Adrenal gland (tissue), 9 donors: ENCODE measurements at regions not wholly inside any gene's neighbourhood (a gene's known extent, or its start where the extent isn't known, plus 50 kb on each side); places are given as distances from the start of the nearest gene placed in this dataset.

ENCODE experiments used
- DNase-seq, 7 donors: peaks; one replicate each; pipeline ENCODE4 v3.0.0-alpha.2; 2019 to 2020
- H3K27ac ChIP-seq, 5 donors: fragments of 200-600 bp; sonication (generic) in 4 of 5; 1 replicate in 3 of 5; 2 replicates in 2 of 5; pipeline versions ENCODE4 v1.5.1 to v1.8.0; 2016 to 2020; ENCODE audit warnings: mild to moderate bottlenecking in 1 of 5
- H3K27me3 ChIP-seq: fragments of 200-600 bp; 2 replicates; pipeline ENCODE4 v1.8.0; 2021
- H3K36me3 ChIP-seq, 2 donors: fragments of 200-600 bp; replicated peaks in 1 of 2; 1 replicate in 1 of 2; 2 replicates in 1 of 2; pipeline versions ENCODE4 v1.5.1 to v1.8.0; 2018 to 2022
- H3K4me1 ChIP-seq, 2 donors: fragments of 200-600 bp; replicated peaks in 1 of 2; 1 replicate in 1 of 2; 2 replicates in 1 of 2; pipeline versions ENCODE4 v1.5.1 to v1.8.0; 2018 to 2021
- H3K4me3 ChIP-seq, 4 donors: fragments of 200-600 bp; sonication (generic) in 3 of 4; one replicate each; pipeline ENCODE4 v1.5.1; 2016 to 2018
- H3K9me3 ChIP-seq, 3 donors: fragments of 200-600 bp; sonication (generic) in 1 of 3; replicated peaks in 1 of 3; 1 replicate in 2 of 3; 2 replicates in 1 of 3; pipeline versions ENCODE4 v1.5.1 to v1.8.0; 2016 to 2021
- POLR2A ChIP-seq, 2 donors: fragments of 450-650 bp; IDR thresholded peaks; one replicate each; pipeline ENCODE4 v1.6.1; 2017; ENCODE audit warnings: antibody characterized with exemption in 2 of 2, mild to moderate bottlenecking in 2 of 2, moderate library complexity in 1 of 2
- WGBS, 4 donors: extraction: QIAGEN DNeasy Blood & Tissue Kit in 2 of 4; methylation state at CpG; one replicate each; pipeline versions ENCODE4 v1.1.5 to v1.1.7; 2013 to 2017; 5-methylcytosine and 5-hydroxymethylcytosine counted together
- intact Hi-C, 2 donors: fragments of 100-400 bp; cut with DNase I; formaldehyde crosslinking; loops; one replicate each; pipeline versions ENCODE4 v1.14.1 to v1.15.0; 2022 to 2023
- TF ChIP-seq, protein P1 (sequence below), 6 experiments: fragments of 450-650 bp in 4 of 6; fragments of 200-600 bp in 2 of 6; sonication (generic) in 1 of 6; IDR thresholded peaks; 1 replicate in 5 of 6; 2 replicates in 1 of 6; pipeline versions ENCODE4 v1.5.1 to v1.8.0; 2016 to 2021; ENCODE audit warnings: antibody characterized with exemption in 6 of 6, mild to moderate bottlenecking in 2 of 6, moderate library complexity in 1 of 6
- donor health status: healthy with polysubstance abuse.
- donor health status: Bipolar disorder and iron deficiency.
- donor health status: DM: yes; HTN: yes; CAD: no.
- donor health status: DM: no; HTN: no; CAD: no.
- donor health status: DM: no; HTN: no; CAD: no.

DNA sequence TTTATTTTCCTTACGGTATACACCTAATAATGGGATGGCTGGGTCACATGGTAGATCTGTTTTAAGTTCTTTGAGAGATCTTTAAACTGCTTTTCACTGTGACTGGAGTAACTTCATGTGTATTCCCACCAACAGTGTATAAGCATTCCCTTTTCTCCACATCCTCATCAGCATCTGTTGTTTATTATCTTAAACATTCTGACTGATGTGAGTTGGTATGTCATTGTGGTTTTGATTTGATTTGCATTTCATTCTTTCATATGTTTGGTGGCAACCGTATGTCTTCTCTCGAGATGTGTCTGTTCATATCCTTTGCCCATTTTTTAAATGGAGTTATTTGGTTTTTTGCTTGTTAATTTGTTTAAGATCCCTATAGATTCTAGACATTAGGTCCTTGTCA is 114.8 kb downstream of the DDX3Y start:
- Histone ChIP-seq H3K27me3 (no peaks in the 10 kb centered on the region), H3K36me3 (no peaks in the 10 kb centered on the region), H3K9me3 (no peaks in the 10 kb centered on the region), H3K4me1 (no peaks in the 10 kb centered on the region), H3K27ac (no peak overlapping the region), H3K4me3 (no peak overlapping the region)
- intact Hi-C loops, result no loop called here
- TF ChIP-seq, protein P1, sequence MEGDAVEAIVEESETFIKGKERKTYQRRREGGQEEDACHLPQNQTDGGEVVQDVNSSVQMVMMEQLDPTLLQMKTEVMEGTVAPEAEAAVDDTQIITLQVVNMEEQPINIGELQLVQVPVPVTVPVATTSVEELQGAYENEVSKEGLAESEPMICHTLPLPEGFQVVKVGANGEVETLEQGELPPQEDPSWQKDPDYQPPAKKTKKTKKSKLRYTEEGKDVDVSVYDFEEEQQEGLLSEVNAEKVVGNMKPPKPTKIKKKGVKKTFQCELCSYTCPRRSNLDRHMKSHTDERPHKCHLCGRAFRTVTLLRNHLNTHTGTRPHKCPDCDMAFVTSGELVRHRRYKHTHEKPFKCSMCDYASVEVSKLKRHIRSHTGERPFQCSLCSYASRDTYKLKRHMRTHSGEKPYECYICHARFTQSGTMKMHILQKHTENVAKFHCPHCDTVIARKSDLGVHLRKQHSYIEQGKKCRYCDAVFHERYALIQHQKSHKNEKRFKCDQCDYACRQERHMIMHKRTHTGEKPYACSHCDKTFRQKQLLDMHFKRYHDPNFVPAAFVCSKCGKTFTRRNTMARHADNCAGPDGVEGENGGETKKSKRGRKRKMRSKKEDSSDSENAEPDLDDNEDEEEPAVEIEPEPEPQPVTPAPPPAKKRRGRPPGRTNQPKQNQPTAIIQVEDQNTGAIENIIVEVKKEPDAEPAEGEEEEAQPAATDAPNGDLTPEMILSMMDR (IDR thresholded peaks at IDR 0.05), result no peak
- TF ChIP-seq POLR2A (IDR thresholded peaks at IDR 0.05), result no peak
- DNase-seq, result no peak
- 90 to 93% methylated on average over 3 of the region's 3 CpGs; no CpG with 5 or more reads in 2 of the 4 donors for WGBS, 4 donors

DNA sequence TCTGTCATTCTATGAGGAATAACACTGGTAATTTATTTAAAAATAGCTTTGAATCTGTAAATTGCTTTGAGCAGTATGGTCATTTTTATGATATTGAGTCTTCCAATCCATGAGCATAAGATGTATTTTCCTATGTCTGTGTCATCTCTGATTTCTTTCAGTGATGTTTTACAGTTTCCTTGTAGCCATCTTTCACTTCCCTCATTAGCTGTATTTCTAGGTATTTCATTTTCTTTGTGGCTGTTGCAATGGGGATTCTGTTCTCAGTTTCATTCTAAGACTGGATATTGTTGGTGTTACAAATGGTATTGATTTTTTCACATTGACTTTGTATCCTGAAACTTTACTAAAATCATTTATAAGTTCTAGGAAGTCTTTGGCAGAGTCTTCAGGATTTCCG is 116.2 kb downstream of the DDX3Y start:
- H3K27me3 ChIP-seq, result no peaks in the 10 kb centered on the region
- no peak overlapping the region for H3K4me3 ChIP-seq
- no peaks in the 10 kb centered on the region for H3K36me3 ChIP-seq
- WGBS, 4 donors, result 81 to 82% methylated on average over 1 of the region's 1 CpG; no CpG with 5 or more reads in 2 of the 4 donors
- intact Hi-C loops, result loop anchor here in 1 of 2 donors (10.0 kb wide), 1 partner anchor 64 kb away; no protein-coding TSS in a partner anchor
- H3K9me3 ChIP-seq, result no peaks in the 10 kb centered on the region
- TF ChIP-seq, protein P1 (IDR thresholded peaks at IDR 0.05), result no peak
- no peak for TF ChIP-seq POLR2A (IDR thresholded peaks at IDR 0.05)
- no peak overlapping the region for H3K27ac ChIP-seq
- H3K4me1 ChIP-seq, result no peaks in the 10 kb centered on the region
- no peak for DNase-seq

DNA sequence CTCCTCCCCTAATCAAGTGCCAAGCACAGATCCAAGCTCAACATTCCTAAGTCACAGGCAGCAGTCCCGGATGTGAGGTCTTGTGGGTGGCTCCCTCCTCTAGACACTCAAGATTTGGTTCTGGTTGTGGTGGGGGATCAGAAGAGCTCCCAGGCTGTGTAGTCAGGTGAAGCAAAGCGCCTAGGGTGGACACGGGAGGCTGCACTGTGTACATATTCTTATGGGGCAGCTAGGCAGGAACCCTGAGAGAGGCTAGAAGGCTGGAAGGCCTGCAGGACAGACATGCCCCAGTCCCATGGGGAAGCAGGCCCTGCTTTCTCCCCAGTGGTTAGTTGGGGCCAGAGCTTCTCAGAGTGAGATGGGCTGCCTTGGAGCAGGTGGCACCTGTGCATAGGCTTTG is 118.9 kb downstream of the DDX3Y start:
- Histone ChIP-seq H3K27me3 (no peaks in the 10 kb centered on the region), H3K4me1 (no peaks in the 10 kb centered on the region), H3K4me3 (no peak overlapping the region), H3K9me3 (no peaks in the 10 kb centered on the region), H3K36me3 (no peaks in the 10 kb centered on the region), H3K27ac (no peak overlapping the region)
- TF ChIP-seq POLR2A (IDR thresholded peaks at IDR 0.05), result no peak
- TF ChIP-seq, protein P1 (IDR thresholded peaks at IDR 0.05), result no peak
- WGBS, 4 donors, result 90% methylated on average over 3 of the region's 3 CpGs; no CpG with 5 or more reads in 3 of the 4 donors
- intact Hi-C loops, result loop anchor here in 1 of 2 donors (10.0 kb wide), 1 partner anchor 61 kb away; no protein-coding TSS in a partner anchor
- no peak for DNase-seq

DNA sequence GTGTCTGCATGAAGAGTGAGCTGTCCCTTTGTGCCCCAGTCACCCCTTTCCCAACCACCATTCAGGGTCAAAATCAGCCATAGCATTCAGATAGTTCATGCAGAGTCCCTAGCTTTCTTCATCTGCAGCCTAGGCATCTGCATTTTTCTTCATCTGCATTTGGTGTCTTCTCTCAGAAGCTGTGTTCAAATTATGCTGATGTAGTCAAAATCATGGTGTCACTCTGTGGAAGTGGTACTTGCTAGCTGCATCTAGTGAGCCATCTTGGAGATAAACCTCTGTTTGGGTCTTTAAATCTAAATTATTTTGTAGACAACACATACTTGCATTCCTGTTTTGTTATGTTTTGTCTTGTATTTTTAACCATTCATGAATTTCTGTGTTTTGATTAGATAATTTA is 119.8 kb downstream of the DDX3Y start:
- no peaks in the 10 kb centered on the region for H3K27me3 ChIP-seq
- no peak overlapping the region for H3K27ac ChIP-seq
- no peaks in the 10 kb centered on the region for H3K9me3 ChIP-seq
- no peaks in the 10 kb centered on the region for H3K4me1 ChIP-seq
- H3K4me3 ChIP-seq, result no peak overlapping the region
- no peaks in the 10 kb centered on the region for H3K36me3 ChIP-seq
- intact Hi-C loops, result loop anchor here in 1 of 2 donors (10.0 kb wide), 1 partner anchor 60 kb away; no protein-coding TSS in a partner anchor
- TF ChIP-seq POLR2A (IDR thresholded peaks at IDR 0.05), result no peak
- TF ChIP-seq, protein P1 (IDR thresholded peaks at IDR 0.05), result no peak
- DNase-seq, result no peak
